Middle frontal gyrus (tissue), 1 donor: ENCODE measurements at regions not wholly inside any gene's neighbourhood (a gene's known extent, or its start where the extent isn't known, plus 50 kb on each side); places are given as distances from the start of the nearest gene placed in this dataset.

Experiments used
- DNase-seq: peaks from one replicate; pipeline ENCODE4 v3.0.0-alpha.2; 2015; ENCODE audit warnings: low spot score; ENCODE audit errors: extremely low spot score

GRCh38 chr13:68185444-68186141 lies 955.5 kb upstream of the PCDH9 start:
- no peak for DNase-seq

- DNase-seq, result no peak
Observed at GRCh38 chr13:68176475-68176874, 946.3 kb upstream of the PCDH9 start.

GRCh38 chr13:68174893-68175292 lies 944.8 kb upstream of the PCDH9 start:
- DNase-seq, result no peak

GRCh38 chr13:68173111-68173510 lies 943.0 kb upstream of the PCDH9 start:
- no peak for DNase-seq

DNA sequence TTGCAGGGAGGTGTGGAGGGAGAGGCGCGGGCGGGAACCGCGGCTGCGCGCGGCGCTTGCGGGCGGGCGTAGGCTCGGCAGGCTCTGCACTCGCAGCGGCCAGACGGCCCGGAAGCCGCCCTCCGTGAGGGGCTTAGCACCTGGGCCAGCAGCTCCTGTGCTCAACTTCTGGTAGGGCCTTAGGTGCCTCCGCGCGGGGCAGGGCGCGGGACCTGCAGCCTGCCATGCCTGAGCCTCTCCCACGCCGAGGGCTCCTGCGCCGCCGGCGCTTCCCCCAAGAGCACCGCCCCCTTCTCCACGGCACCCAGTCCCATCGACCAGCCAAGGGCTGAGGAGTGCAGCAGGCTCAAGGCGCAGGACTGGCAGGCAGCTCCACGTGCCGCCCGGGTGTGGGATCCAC lies 940.8 kb upstream of the PCDH9 start:
- DNase-seq, result no peak

DNA sequence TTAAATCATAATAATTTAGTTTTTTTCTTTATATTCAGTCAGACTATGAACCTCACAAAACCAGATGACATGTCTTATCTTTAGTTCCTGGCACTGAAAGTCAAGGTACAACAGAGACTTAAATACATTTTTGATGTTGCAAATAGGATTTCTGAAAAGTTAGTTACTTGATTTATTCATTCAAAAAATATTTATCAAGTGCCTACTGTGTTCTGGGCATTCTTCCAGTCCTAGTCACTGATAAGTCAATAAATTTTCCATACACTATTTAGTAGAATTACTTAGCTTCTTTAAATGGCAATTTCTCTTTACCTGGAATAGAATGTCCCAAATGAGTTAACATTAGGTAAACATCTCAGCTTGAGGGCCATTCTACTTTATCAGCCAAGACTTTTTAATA lies 938.3 kb upstream of the PCDH9 start:
- no peak for DNase-seq

- no peak for DNase-seq
Observed at GRCh38 chr13:68160466-68160865, 930.3 kb upstream of the PCDH9 start.

- no peak for DNase-seq
Observed at GRCh38 chr13:68152414-68152813, 922.3 kb upstream of the PCDH9 start.

- DNase-seq, result no peak
Observed at GRCh38 chr13:68145852-68146251, 915.7 kb upstream of the PCDH9 start.

GRCh38 chr13:68128297-68128915 lies 898.3 kb upstream of the PCDH9 start:
- DNase-seq, result no peak

DNA sequence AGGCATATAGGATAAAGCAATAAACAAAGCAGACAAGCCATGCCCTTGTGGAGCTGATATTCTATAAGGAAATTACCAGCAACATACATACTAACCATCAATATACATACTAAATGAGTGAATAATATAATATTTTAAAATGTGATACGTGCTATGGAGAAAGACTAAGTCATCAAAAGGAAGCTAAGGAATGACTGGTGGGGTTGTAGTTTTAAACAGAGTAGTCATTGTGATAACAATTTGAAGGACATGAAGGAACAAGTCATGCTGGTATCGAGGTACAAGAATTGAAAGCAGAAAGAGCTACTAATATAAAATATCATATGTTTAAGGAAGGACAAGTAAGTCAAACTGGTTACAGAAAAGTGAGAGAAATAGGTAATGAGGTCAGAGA lies 894.9 kb upstream of the PCDH9 start:
- no peak for DNase-seq

DNA sequence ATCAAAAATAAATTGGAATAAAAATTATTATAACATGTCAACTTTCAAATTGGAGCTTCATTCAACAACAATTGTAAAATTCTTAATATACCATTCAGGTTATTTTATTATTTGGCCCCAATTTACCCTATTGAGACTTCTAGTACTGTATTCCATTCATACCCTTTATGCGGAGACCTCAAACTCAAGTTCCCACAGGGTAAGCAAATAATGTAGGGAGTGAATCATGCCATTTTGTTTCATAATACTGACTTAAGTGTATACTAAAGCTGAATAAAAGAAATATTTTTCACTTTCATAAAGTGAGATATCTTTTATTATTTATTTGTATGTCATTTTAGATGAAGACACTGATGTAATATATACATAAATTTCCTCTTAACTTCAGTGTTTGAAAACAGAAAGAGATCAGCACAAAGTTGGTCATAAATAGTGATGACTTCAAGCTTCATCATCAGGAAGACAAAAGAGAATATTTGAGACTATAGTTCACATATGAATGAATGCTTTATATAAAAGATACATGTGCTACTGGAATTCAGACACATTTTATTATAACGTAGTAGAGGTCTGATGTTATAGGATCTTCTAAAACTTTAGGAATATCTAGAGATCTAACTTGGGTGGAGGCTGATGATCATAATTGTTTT lies 894.4 kb upstream of the PCDH9 start:
- no peak for DNase-seq

DNA sequence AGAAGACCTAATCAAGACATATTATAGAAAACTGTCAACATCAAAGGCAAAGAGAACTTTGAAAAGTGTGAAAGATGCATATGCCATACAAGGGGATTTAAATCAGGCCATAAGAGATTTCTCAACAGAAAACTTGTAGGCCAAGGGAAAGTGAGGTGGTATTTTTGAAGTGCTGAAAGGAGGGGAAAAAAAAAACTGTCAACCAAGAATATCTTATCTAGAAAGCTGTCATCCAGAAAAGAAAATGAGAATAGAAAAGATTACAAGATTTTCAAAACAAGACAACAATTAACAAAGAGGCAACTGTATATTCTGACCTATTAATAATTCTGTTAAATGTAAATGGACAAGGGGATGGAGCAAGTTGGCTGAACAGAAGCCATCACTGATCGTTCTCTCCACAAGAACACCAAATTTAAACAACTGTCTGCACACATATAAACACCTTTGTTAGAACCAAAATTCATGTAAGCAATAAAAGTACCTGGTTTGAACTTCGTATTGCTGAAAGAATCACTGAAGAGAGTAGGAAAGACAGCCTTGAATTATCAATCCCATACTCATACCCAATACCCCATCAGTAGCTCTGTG lies 880.1 kb upstream of the PCDH9 start:
- no peak for DNase-seq

DNA sequence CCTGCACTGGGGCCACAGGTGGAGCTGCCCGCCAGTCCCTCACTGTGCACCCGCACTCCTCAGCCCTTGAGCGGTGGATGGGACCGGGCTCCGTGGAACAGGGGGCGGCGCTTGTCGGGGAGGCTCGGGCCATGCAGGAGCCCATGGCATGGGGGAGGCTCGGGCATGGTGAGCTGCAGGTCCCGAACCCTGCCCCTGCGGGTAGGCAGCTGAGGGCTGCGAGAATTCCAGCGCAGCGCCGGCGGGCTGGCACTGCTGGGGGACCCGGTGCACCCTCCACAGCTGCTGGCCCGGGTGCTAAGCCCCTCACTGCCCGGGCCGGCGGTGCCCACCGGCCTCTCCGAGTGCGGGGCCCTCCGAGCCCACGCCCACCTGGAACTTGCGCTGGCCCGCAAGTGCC lies 877.5 kb upstream of the PCDH9 start:
- no peak for DNase-seq

- no peak for DNase-seq
Observed at GRCh38 chr13:68099631-68100030, 869.5 kb upstream of the PCDH9 start.

- DNase-seq, result no peak
Observed at GRCh38 chr13:68081061-68081460, 850.9 kb upstream of the PCDH9 start.

DNA sequence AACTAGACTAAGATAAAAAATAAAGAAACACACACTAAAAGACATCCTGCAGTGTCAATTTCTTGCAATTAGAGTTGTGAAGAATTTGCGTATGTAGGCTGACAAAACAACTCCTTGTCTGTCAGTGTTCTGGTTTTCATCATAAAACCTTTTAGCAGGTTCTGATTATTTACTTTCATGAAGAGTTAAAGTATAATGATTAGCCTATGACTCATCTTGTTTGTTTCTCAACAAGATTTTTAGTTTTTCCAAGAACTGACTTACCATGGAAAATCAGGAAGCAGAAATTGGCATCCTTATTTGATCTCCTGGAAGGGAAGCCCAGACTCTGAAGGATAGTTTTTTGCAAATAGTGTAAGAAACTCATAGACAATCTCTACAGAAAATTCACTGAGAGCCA lies 848.7 kb upstream of the PCDH9 start:
- DNase-seq, result no peak

GRCh38 chr13:68078469-68078868 lies 848.3 kb upstream of the PCDH9 start:
- no peak for DNase-seq

- no peak for DNase-seq
Observed at GRCh38 chr13:68076046-68076445, 845.9 kb upstream of the PCDH9 start.

DNA sequence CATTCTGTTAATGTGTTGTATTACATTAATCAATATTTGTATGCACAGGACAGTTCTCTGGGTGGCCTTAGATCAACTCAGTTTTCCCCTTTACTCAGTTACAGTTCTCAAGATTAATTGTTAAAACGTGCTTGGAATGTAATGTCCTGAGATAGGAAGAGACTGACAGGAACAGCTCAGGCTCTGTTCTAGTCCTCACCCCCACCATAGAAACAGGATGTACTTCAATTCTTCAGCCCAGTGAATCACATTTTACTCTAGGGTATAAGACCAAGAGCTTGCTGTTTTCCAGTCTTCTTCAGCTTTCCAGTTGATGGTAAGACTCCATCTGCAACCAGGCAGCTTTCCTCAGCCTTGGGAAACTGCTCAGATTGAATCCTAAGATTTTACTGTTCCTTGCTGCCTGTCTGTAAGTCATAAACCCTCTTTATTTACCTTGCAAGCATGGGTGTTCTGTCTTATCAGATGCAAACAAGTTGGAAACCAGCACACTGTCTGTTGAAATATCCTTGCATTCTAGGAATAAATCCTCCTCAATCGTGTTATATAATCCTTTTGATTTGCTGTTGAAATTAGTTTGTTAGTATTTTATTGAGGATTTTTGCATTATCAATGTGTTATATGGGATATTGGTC lies 836.9 kb upstream of the PCDH9 start:
- no peak for DNase-seq

- no peak for DNase-seq
Observed at GRCh38 chr13:68064001-68064770, 834.0 kb upstream of the PCDH9 start.
